ENCODE measurements at regions not wholly inside any gene's neighbourhood (a gene's known extent, or its start where the extent isn't known, plus 50 kb on each side); places are given as distances from the start of the nearest gene placed in this dataset.
"Not testable (repeated sequence)": the region's sequence is repeated elsewhere in the genome, so short reads cannot be mapped to it uniquely, and the experiment has no call there.

DNA sequence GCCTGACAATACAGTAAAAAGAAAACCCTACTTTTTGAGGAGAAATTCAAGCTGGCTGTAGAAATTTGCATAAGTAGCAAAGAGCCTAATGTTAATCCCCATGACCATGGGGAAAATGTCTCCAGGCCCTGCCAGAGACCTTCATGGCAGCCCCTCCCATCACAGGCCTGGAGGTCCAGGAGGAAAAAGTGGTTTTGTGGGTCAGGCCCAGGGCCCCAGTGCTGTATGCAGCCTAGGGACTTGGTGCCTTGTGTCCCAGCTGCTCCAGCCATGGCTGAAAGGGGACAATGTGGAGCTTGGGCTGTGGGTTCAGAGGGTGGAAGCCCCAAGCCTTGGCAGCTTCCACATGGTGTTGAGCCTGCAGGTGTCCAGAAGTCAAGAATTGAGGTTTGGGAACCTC is 813.2 kb downstream of the TMTC2 start:
- TF ChIP-seq, protein P1, sequence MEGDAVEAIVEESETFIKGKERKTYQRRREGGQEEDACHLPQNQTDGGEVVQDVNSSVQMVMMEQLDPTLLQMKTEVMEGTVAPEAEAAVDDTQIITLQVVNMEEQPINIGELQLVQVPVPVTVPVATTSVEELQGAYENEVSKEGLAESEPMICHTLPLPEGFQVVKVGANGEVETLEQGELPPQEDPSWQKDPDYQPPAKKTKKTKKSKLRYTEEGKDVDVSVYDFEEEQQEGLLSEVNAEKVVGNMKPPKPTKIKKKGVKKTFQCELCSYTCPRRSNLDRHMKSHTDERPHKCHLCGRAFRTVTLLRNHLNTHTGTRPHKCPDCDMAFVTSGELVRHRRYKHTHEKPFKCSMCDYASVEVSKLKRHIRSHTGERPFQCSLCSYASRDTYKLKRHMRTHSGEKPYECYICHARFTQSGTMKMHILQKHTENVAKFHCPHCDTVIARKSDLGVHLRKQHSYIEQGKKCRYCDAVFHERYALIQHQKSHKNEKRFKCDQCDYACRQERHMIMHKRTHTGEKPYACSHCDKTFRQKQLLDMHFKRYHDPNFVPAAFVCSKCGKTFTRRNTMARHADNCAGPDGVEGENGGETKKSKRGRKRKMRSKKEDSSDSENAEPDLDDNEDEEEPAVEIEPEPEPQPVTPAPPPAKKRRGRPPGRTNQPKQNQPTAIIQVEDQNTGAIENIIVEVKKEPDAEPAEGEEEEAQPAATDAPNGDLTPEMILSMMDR (conservative IDR thresholded peaks at IDR 0.05), result not testable (repeated sequence)
- not testable (repeated sequence) for TF ChIP-seq ZFX (IDR thresholded peaks at IDR 0.05)
